DND-41 (cell line): ENCODE measurements at regions not wholly inside any gene's neighbourhood (a gene's known extent, or its start where the extent isn't known, plus 50 kb on each side); places are given as distances from the start of the nearest gene placed in this dataset.

ENCODE experiments used
- ATAC-seq: fragments of 200-7000 bp; cut with Tn5 transposase; 3 replicates; pipeline ENCODE4 v1.9.1; 2021; ENCODE audit warnings: low read depth; ENCODE audit not compliant: insufficient read depth
- DNase-seq: peaks from one replicate; pipeline ENCODE4 v3.0.0-alpha.2; 2020
- H2AFZ ChIP-seq: 2 replicates; pipeline ENCODE4 v1.6.0; 2012; ENCODE audit warnings: low read depth, low read length
- H3K27ac ChIP-seq: 2 replicates; pipeline ENCODE4 v1.5.1; 2012; ENCODE audit warnings: low read length, inconsistent platforms
- H3K27me3 ChIP-seq: fragments of 200-600 bp; sonication (generic); 2 replicates; pipeline ENCODE4 v1.6.0; 2012; ENCODE audit warnings: low read length, mild to moderate bottlenecking, inconsistent platforms; ENCODE audit not compliant: insufficient read depth, poor library complexity
- H3K36me3 ChIP-seq: 2 replicates; pipeline ENCODE4 v1.5.1; 2012; ENCODE audit warnings: low read length, inconsistent platforms; ENCODE audit not compliant: insufficient read depth
- H3K4me1 ChIP-seq: 2 replicates; pipeline ENCODE4 v1.5.1; 2012; ENCODE audit warnings: mild to moderate bottlenecking, low read length; ENCODE audit not compliant: insufficient read depth
- H3K4me2 ChIP-seq: 2 replicates; pipeline ENCODE4 v1.6.0; 2012; ENCODE audit warnings: mild to moderate bottlenecking, moderate library complexity, low read length, inconsistent platforms; ENCODE audit not compliant: insufficient read depth
- H3K4me3 ChIP-seq, 2 experiments: fragments of 200-600 bp in 1 of 2; shearing (Covaris generic) in 1 of 2; 2 replicates each; pipeline ENCODE4 v1.5.1; 2012 to 2016; ENCODE audit warnings: inconsistent platforms in 2 of 2, low read length in 2 of 2, mild to moderate bottlenecking in 2 of 2, low read depth in 1 of 2, moderate library complexity in 1 of 2
- H3K79me2 ChIP-seq: 2 replicates; pipeline ENCODE4 v1.6.0; 2012; ENCODE audit warnings: low read length, inconsistent platforms; ENCODE audit not compliant: insufficient read depth
- H3K9ac ChIP-seq: 2 replicates; pipeline ENCODE4 v1.6.0; 2012; ENCODE audit warnings: low read depth, mild to moderate bottlenecking, inconsistent platforms, low read length, moderate library complexity
- H3K9me3 ChIP-seq: 2 replicates; pipeline ENCODE4 v1.5.1; 2012; ENCODE audit warnings: low read length, moderate library complexity, mild to moderate bottlenecking, inconsistent platforms; ENCODE audit not compliant: insufficient read depth, severe bottlenecking
- H4K20me1 ChIP-seq: 2 replicates; pipeline ENCODE4 v1.6.0; 2012; ENCODE audit warnings: low read length; ENCODE audit not compliant: insufficient read depth
- EZH2 ChIP-seq: IDR thresholded peaks from 3 replicates; pipeline ENCODE4 v1.6.1; 2012; ENCODE audit warnings: borderline replicate concordance, low read depth, mild to moderate bottlenecking, moderate library complexity, low read length, inconsistent platforms; ENCODE audit not compliant: severe bottlenecking
- TF ChIP-seq, protein P1 (sequence below): IDR thresholded peaks from 2 replicates; pipeline ENCODE4 v1.5.1; 2012; ENCODE audit warnings: borderline replicate concordance, low read length, moderate library complexity, mild to moderate bottlenecking; ENCODE audit not compliant: poor library complexity, severe bottlenecking; ENCODE audit errors: extremely low read depth

DNA sequence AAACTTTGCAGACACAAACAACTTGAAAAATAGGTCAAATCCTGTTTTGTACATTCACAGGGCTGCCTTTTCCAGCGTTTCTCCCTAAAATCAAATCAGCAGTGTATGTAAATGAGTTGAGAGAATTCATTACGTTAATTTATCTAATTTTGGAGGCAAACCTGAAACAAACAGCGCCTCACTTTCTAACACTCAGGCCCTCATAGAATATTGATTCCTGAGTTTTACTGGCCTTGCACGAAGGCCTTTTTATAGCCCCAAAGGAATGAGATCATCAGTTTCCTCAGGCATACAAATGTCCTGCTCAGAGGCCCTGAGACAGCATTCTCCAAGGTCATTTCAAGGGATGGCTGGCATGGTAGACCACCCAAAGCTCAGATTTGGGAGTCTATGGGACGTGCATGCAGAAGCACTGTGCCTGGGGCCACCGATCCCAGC is 131.7 kb upstream of the CHST15 start:
- Histone ChIP-seq H3K9me3 (peaks cover 11% of the 10 kb centered on the region), H3K4me2 (no peak overlapping the region), H3K4me1 (peaks cover 15% of the 10 kb centered on the region), H4K20me1 (no peaks in the 10 kb centered on the region), H3K4me3 (no peak overlapping the region), H3K27me3 (no peaks in the 10 kb centered on the region), H2AFZ (no peak overlapping the region), H3K36me3 (no peaks in the 10 kb centered on the region), H3K9ac (no peak overlapping the region), H3K79me2 (no peaks in the 10 kb centered on the region), H3K27ac (no peak overlapping the region)
- TF ChIP-seq, protein P1, sequence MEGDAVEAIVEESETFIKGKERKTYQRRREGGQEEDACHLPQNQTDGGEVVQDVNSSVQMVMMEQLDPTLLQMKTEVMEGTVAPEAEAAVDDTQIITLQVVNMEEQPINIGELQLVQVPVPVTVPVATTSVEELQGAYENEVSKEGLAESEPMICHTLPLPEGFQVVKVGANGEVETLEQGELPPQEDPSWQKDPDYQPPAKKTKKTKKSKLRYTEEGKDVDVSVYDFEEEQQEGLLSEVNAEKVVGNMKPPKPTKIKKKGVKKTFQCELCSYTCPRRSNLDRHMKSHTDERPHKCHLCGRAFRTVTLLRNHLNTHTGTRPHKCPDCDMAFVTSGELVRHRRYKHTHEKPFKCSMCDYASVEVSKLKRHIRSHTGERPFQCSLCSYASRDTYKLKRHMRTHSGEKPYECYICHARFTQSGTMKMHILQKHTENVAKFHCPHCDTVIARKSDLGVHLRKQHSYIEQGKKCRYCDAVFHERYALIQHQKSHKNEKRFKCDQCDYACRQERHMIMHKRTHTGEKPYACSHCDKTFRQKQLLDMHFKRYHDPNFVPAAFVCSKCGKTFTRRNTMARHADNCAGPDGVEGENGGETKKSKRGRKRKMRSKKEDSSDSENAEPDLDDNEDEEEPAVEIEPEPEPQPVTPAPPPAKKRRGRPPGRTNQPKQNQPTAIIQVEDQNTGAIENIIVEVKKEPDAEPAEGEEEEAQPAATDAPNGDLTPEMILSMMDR, result no peak
- TF ChIP-seq EZH2, result no peak
- ATAC-seq, result peak; percentile 3; the same call in 1 of the 3 replicates
- DNase-seq, result no peak

DNA sequence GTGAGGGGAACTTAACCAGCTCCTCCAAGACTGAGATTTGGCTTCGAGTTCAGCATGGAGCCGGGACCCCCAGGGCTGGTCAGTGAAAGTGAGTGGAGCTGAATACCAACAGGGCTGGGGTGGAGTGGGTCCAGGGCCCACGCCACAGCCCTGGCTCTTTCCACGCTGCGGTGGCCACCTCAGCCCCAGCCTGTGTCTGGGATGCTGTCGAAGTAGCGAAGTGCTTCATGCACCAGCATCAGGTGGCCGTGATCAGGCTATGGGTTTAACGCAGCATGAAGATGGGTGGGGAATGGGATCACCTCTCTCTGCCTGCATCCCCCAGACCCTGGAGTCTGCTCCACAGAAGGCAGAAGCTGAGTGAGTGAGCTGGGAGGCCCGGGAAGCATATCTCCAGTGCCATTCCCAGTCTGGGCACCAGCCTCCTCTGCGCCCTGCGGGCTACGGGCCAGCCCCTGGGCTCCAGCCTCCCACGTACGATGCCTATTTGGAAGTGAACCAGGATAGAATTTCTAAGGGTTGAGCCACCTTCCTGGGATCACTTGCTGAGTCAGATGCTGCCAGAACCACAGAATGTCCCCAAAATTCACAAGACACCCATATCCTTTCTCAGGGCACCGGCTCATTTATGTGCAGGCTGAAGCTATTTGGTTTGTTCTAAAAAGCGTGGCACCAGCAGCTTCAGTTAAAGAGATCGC is 131.1 kb upstream of the CHST15 start:
- Histone ChIP-seq H3K27ac (no peak overlapping the region), H3K9me3 (peaks cover 11% of the 10 kb centered on the region)
- no peak for DNase-seq

DNA sequence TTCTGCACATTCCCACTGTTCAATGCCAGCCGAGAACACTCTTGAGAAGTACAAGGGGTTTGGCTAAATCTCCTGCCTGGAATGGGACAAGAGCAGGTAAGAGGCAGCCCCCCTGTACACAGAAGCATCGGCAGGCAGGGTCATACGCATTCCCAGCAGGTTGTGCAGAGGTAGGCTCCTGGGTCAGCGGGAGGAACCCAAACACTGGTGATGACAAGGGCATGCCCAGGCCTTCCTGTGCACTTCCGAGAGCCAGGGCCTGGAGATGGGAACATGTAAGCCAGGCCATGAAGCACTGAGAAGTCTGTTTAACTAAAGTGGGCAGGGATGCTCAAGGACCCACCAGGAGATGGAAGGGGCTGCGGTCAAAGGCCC is 130.3 kb upstream of the CHST15 start:
- DNase-seq (no peak), ATAC-seq (no peak)
- TF ChIP-seq, protein P1, result no peak
- Histone ChIP-seq H3K4me1 (peaks cover 15% of the 10 kb centered on the region), H2AFZ (no peak overlapping the region), H3K9me3 (peaks cover 6% of the 10 kb centered on the region), H3K4me3 (no peak overlapping the region), H3K4me2 (no peak overlapping the region), H4K20me1 (no peaks in the 10 kb centered on the region), H3K79me2 (no peaks in the 10 kb centered on the region), H3K9ac (no peak overlapping the region), H3K27ac (no peak overlapping the region), H3K36me3 (no peaks in the 10 kb centered on the region), H3K27me3 (no peaks in the 10 kb centered on the region)

More for the DNA sequence above, 131.1 kb upstream of the CHST15 start:
- peaks cover 15% of the 10 kb centered on the region for H3K4me1 ChIP-seq
- no peaks in the 10 kb centered on the region for H3K27me3 ChIP-seq
- H3K9ac ChIP-seq, result no peak overlapping the region
- H3K36me3 ChIP-seq, result no peaks in the 10 kb centered on the region
- no peaks in the 10 kb centered on the region for H3K79me2 ChIP-seq
- H2AFZ ChIP-seq, result no peak overlapping the region
- H4K20me1 ChIP-seq, result no peaks in the 10 kb centered on the region
- ATAC-seq, result no peak
- H3K4me3 ChIP-seq, result no peak overlapping the region
- TF ChIP-seq EZH2, result no peak
- TF ChIP-seq, protein P1, result no peak
- no peak overlapping the region for H3K4me2 ChIP-seq
